22Rv1 (cell line): ENCODE measurements at regions not wholly inside any gene's neighbourhood (a gene's known extent, or its start where the extent isn't known, plus 50 kb on each side); places are given as distances from the start of the nearest gene placed in this dataset.

Experiments
- CTCF ChIP-seq: fragments of 450-650 bp; IDR thresholded peaks from 2 replicates; pipeline ENCODE4 v1.5.1; 2017; ENCODE audit warnings: mild to moderate bottlenecking
- ZFX ChIP-seq: fragments of 450-650 bp; IDR thresholded peaks from 2 replicates; pipeline ENCODE4 v1.6.1; 2017; ENCODE audit warnings: antibody characterized with exemption, borderline replicate concordance

GRCh38 chr5:101716941-101717340 is 579.1 kb downstream of the SLCO4C1 start:
- TF ChIP-seq CTCF: no peak
- TF ChIP-seq ZFX: no peak
